ENCODE measurements at regions not wholly inside any gene's neighbourhood (a gene's known extent, or its start where the extent isn't known, plus 50 kb on each side); places are given as distances from the start of the nearest gene placed in this dataset.

- Mint-ChIP-seq H3K4me3 (ENCODE audit: unreplicated experiment) (no peak overlapping the region), H3K27ac (ENCODE audit: unreplicated experiment) (no peak overlapping the region), H3K36me3 (ENCODE audit: low read depth, unreplicated experiment) (no peaks in the 10 kb centered on the region), H3K4me1 (ENCODE audit: unreplicated experiment) (no peaks in the 10 kb centered on the region), H3K9me3 (ENCODE audit: unreplicated experiment) (no peaks in the 10 kb centered on the region), H3K27me3 (ENCODE audit: unreplicated experiment) (peaks cover 2% of the 10 kb centered on the region)
- no peak for TF ChIP-seq CTCF (IDR thresholded peaks at IDR 0.05; ENCODE audit: unreplicated experiment)
- no peak for DNase-seq (ENCODE audit: low spot score)
These were observed 74.3 kb downstream of the C5orf15 start for GRCh38 chr5:133894143-133894542.

- Mint-ChIP-seq H3K4me1 (ENCODE audit: unreplicated experiment) (no peaks in the 10 kb centered on the region), H3K4me3 (ENCODE audit: unreplicated experiment) (no peak overlapping the region), H3K27ac (ENCODE audit: unreplicated experiment) (no peak overlapping the region), H3K9me3 (ENCODE audit: unreplicated experiment) (no peaks in the 10 kb centered on the region), H3K36me3 (ENCODE audit: low read depth, unreplicated experiment) (no peaks in the 10 kb centered on the region), H3K27me3 (ENCODE audit: unreplicated experiment) (no peaks in the 10 kb centered on the region)
- no peak for DNase-seq (ENCODE audit: low spot score)
- TF ChIP-seq CTCF (IDR thresholded peaks at IDR 0.05; ENCODE audit: unreplicated experiment) = no peak
These were observed 75.7 kb downstream of the C5orf15 start for GRCh38 chr5:133892774-133893173.

- TF ChIP-seq CTCF (IDR thresholded peaks at IDR 0.05; ENCODE audit: unreplicated experiment) = no peak
- Mint-ChIP-seq H3K4me1 (ENCODE audit: unreplicated experiment) (no peaks in the 10 kb centered on the region), H3K27ac (ENCODE audit: unreplicated experiment) (no peak overlapping the region), H3K36me3 (ENCODE audit: low read depth, unreplicated experiment) (no peaks in the 10 kb centered on the region), H3K27me3 (ENCODE audit: unreplicated experiment) (no peaks in the 10 kb centered on the region), H3K9me3 (ENCODE audit: unreplicated experiment) (no peaks in the 10 kb centered on the region), H3K4me3 (ENCODE audit: unreplicated experiment) (no peak overlapping the region)
- DNase-seq (ENCODE audit: low spot score) = no peak
These were observed 76.1 kb downstream of the C5orf15 start for GRCh38 chr5:133892306-133892705.

- H3K9me3 Mint-ChIP-seq (ENCODE audit: unreplicated experiment) = no peaks in the 10 kb centered on the region
- H3K4me1 Mint-ChIP-seq (ENCODE audit: unreplicated experiment) = no peaks in the 10 kb centered on the region
- H3K27ac Mint-ChIP-seq (ENCODE audit: unreplicated experiment) = no peak overlapping the region
- no peaks in the 10 kb centered on the region for H3K27me3 Mint-ChIP-seq (ENCODE audit: unreplicated experiment)
- TF ChIP-seq CTCF (IDR thresholded peaks at IDR 0.05; ENCODE audit: unreplicated experiment) = no peak
- H3K36me3 Mint-ChIP-seq (ENCODE audit: low read depth, unreplicated experiment) = no peaks in the 10 kb centered on the region
- H3K4me3 Mint-ChIP-seq (ENCODE audit: unreplicated experiment) = no peak overlapping the region
- DNase-seq (ENCODE audit: low spot score) = no peak
These were observed 77.0 kb downstream of the C5orf15 start for GRCh38 chr5:133891390-133891789.

GRCh38 chr5:133890776-133891280, 77.6 kb downstream of the C5orf15 start:
- peaks cover 4% of the 10 kb centered on the region for H3K4me1 Mint-ChIP-seq (ENCODE audit: unreplicated experiment)
- peaks cover 3% of the 10 kb centered on the region for H3K27me3 Mint-ChIP-seq (ENCODE audit: unreplicated experiment)
- no peak for DNase-seq (ENCODE audit: low spot score)
- no peak overlapping the region for H3K27ac Mint-ChIP-seq (ENCODE audit: unreplicated experiment)
- TF ChIP-seq CTCF (IDR thresholded peaks at IDR 0.05; ENCODE audit: unreplicated experiment) = no peak
- no peaks in the 10 kb centered on the region for H3K36me3 Mint-ChIP-seq (ENCODE audit: low read depth, unreplicated experiment)
- H3K9me3 Mint-ChIP-seq (ENCODE audit: unreplicated experiment) = no peaks in the 10 kb centered on the region
- H3K4me3 Mint-ChIP-seq (ENCODE audit: unreplicated experiment) = no peak overlapping the region
